KMS-11 (cell line): ENCODE measurements at regions not wholly inside any gene's neighbourhood (a gene's known extent, or its start where the extent isn't known, plus 50 kb on each side); places are given as distances from the start of the nearest gene placed in this dataset.
"Not testable (repeated sequence)": the region's sequence is repeated elsewhere in the genome, so short reads cannot be mapped to it uniquely, and the experiment has no call there.

Source experiments
- H2AFZ ChIP-seq: fragments of 200-600 bp; sonication (generic); 2 replicates; pipeline ENCODE4 v1.6.1; 2016; ENCODE audit warnings: antibody characterized with exemption, mixed run types, low read depth
- H3K27ac ChIP-seq: fragments of 200-600 bp; sonication (generic); 2 replicates; pipeline ENCODE4 v1.6.1; 2016; ENCODE audit warnings: mild to moderate bottlenecking, mixed run types
- H3K27me3 ChIP-seq: fragments of 200-600 bp; sonication (generic); 2 replicates; pipeline ENCODE4 v1.6.1; 2017; ENCODE audit warnings: mild to moderate bottlenecking, low read depth, mixed run types, moderate library complexity; ENCODE audit not compliant: insufficient read depth
- H3K36me3 ChIP-seq: fragments of 200-600 bp; sonication (generic); 2 replicates; pipeline ENCODE4 v1.6.1; 2017; ENCODE audit warnings: mild to moderate bottlenecking, mixed run types; ENCODE audit not compliant: insufficient read depth
- H3K4me1 ChIP-seq: fragments of 200-600 bp; sonication (generic); 2 replicates; pipeline ENCODE4 v1.6.1; 2016; ENCODE audit warnings: mild to moderate bottlenecking, low read depth, mixed run types; ENCODE audit not compliant: poor library complexity, severe bottlenecking
- H3K4me2 ChIP-seq: fragments of 200-600 bp; sonication (generic); 2 replicates; pipeline ENCODE4 v1.7.0; 2016; ENCODE audit warnings: mild to moderate bottlenecking, mixed run types
- H3K4me3 ChIP-seq: fragments of 200-600 bp; sonication (generic); IDR thresholded peaks from 2 replicates; pipeline ENCODE4 v1.6.1; 2017; ENCODE audit warnings: low read depth, low read length, mixed read lengths; ENCODE audit not compliant: insufficient read depth
- H3K79me2 ChIP-seq: fragments of 200-600 bp; sonication (generic); 2 replicates; pipeline ENCODE4 v1.6.1; 2016; ENCODE audit warnings: low read depth, mixed run types; ENCODE audit not compliant: insufficient read depth
- H3K9ac ChIP-seq: fragments of 200-600 bp; sonication (generic); 2 replicates; pipeline ENCODE4 v1.6.1; 2016; ENCODE audit warnings: mild to moderate bottlenecking, mixed run types
- H4K20me1 ChIP-seq: fragments of 200-600 bp; sonication (generic); 2 replicates; pipeline ENCODE4 v1.6.1; 2016; ENCODE audit warnings: mild to moderate bottlenecking, mixed run types; ENCODE audit not compliant: insufficient read depth
- TF ChIP-seq, protein P1 (sequence below): fragments of 200-600 bp; sonication (generic); conservative IDR thresholded peaks from 2 replicates; pipeline ENCODE4 v1.6.1; 2017; ENCODE audit warnings: low read depth, mild to moderate bottlenecking, antibody characterized with exemption, low read length, moderate library complexity, mixed read lengths

- TF ChIP-seq, protein P1, sequence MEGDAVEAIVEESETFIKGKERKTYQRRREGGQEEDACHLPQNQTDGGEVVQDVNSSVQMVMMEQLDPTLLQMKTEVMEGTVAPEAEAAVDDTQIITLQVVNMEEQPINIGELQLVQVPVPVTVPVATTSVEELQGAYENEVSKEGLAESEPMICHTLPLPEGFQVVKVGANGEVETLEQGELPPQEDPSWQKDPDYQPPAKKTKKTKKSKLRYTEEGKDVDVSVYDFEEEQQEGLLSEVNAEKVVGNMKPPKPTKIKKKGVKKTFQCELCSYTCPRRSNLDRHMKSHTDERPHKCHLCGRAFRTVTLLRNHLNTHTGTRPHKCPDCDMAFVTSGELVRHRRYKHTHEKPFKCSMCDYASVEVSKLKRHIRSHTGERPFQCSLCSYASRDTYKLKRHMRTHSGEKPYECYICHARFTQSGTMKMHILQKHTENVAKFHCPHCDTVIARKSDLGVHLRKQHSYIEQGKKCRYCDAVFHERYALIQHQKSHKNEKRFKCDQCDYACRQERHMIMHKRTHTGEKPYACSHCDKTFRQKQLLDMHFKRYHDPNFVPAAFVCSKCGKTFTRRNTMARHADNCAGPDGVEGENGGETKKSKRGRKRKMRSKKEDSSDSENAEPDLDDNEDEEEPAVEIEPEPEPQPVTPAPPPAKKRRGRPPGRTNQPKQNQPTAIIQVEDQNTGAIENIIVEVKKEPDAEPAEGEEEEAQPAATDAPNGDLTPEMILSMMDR = no peak
- H3K4me1 ChIP-seq = no peaks in the 10 kb centered on the region
Measured at GRCh38 chr7:16264036-16264819, 157.1 kb downstream of the CRPPA start.

DNA sequence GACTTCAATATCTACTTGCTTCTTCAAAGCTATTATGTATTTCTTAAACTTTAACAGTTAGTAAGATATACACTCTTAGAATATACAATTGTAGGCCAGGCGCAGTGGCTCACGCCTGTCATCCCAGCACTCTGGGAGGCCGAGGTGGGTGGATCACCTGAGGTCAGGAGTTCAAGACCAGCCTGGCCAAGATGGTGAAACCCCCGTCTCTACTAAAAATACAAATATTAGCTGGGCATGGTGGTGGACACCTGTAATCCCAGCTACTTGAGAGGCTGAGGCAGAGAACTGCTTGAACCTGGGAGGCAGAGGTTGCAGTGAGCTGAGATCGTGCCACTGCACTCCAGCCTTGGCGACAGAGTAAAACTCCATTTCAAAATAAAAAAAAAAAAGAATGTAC lies 158.0 kb downstream of the CRPPA start:
- not testable (repeated sequence) for H2AFZ ChIP-seq, H3K79me2 ChIP-seq, H3K9ac ChIP-seq, H3K27me3 ChIP-seq, H3K36me3 ChIP-seq, H3K4me2 ChIP-seq, H3K4me1 ChIP-seq, H3K27ac ChIP-seq, H3K4me3 ChIP-seq, H4K20me1 ChIP-seq

More at GRCh38 chr7:16264036-16264819, 157.1 kb downstream of the CRPPA start:
- no peak overlapping the region for H2AFZ ChIP-seq
- H3K36me3 ChIP-seq = no peaks in the 10 kb centered on the region
- H3K27me3 ChIP-seq = no peaks in the 10 kb centered on the region
- no peak overlapping the region for H3K9ac ChIP-seq
- H3K79me2 ChIP-seq = no peaks in the 10 kb centered on the region
- H3K4me3 ChIP-seq = no peak overlapping the region
- H3K4me2 ChIP-seq = no peak overlapping the region
- no peaks in the 10 kb centered on the region for H4K20me1 ChIP-seq
- H3K27ac ChIP-seq = no peak overlapping the region

GRCh38 chr7:16261654-16262053 lies 159.7 kb downstream of the CRPPA start:
- Histone ChIP-seq H3K4me1 (no peaks in the 10 kb centered on the region), H3K36me3 (no peaks in the 10 kb centered on the region), H3K27ac (no peak overlapping the region), H3K4me3 (no peak overlapping the region), H3K9ac (no peak overlapping the region), H3K4me2 (no peak overlapping the region), H2AFZ (no peak overlapping the region), H3K27me3 (no peaks in the 10 kb centered on the region), H3K79me2 (no peaks in the 10 kb centered on the region), H4K20me1 (no peaks in the 10 kb centered on the region)
- TF ChIP-seq, protein P1 = no peak

- no peak overlapping the region for H3K4me3 ChIP-seq
- no peak overlapping the region for H3K27ac ChIP-seq
- H3K9ac ChIP-seq = no peak overlapping the region
- H4K20me1 ChIP-seq = no peaks in the 10 kb centered on the region
- H3K79me2 ChIP-seq = no peaks in the 10 kb centered on the region
- no peaks in the 10 kb centered on the region for H3K27me3 ChIP-seq
- H3K36me3 ChIP-seq = no peaks in the 10 kb centered on the region
- TF ChIP-seq, protein P1 = no peak
- H3K4me1 ChIP-seq = no peaks in the 10 kb centered on the region
- no peak overlapping the region for H3K4me2 ChIP-seq
- H2AFZ ChIP-seq = no peak overlapping the region
Measured at GRCh38 chr7:16261100-16261499, 160.2 kb downstream of the CRPPA start.

DNA sequence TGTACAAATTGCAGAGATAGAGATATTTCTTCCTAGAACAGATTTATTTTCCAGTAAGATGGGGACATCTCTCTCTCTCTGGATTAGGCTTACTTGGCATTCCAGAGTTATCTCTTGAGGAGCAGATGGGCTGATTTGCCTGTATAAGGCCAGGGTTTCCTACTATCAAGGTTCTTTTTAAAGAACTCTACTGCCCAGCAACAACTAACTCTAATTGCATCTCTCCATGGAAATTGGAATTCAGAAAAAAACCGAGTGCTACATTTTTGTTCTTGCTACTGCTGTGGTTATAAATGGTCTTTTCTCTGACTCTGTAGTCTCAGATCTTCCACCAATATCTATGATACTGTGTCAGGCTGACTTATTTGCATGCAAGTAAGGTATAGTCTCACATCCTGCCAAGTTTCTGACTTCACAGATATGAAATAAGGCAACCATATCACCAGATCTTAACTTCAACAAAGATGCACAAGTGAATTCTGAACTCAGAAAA lies 161.1 kb downstream of the CRPPA start:
- no peak overlapping the region for H3K9ac ChIP-seq
- H3K27ac ChIP-seq = no peak overlapping the region
- no peak overlapping the region for H3K4me2 ChIP-seq
- TF ChIP-seq, protein P1 = no peak
- H3K27me3 ChIP-seq = no peaks in the 10 kb centered on the region
- no peaks in the 10 kb centered on the region for H4K20me1 ChIP-seq
- H3K4me1 ChIP-seq = no peaks in the 10 kb centered on the region
- H3K4me3 ChIP-seq = no peak overlapping the region
- H3K36me3 ChIP-seq = no peaks in the 10 kb centered on the region
- no peak overlapping the region for H2AFZ ChIP-seq
- no peaks in the 10 kb centered on the region for H3K79me2 ChIP-seq

- not testable (repeated sequence) for H3K36me3 ChIP-seq, H3K4me3 ChIP-seq, H3K27me3 ChIP-seq
Measured at GRCh38 chr7:16256419-16256818, 164.9 kb downstream of the CRPPA start.

DNA sequence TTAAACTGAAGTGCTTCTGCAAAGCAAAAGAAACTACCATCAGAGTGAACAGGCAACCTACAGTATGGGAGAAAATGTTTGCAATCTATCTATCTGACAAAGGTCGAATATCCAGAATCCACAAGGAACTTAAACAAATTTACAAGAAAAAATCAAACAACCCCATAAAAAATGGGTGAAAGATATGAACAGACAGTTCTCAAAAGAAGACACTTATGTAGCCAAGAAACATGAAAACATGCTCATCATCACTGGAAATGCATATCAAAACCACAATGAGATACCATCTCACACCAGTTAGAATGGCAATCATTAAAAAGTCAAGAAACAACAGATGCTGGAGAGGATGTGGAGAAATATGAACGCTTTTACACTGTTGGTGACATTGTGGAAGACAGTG lies 165.4 kb downstream of the CRPPA start:
- H4K20me1 ChIP-seq, H3K36me3 ChIP-seq, H3K4me3 ChIP-seq, H3K4me1 ChIP-seq, H3K4me2 ChIP-seq, H3K79me2 ChIP-seq, H3K9ac ChIP-seq, H2AFZ ChIP-seq, H3K27me3 ChIP-seq, H3K27ac ChIP-seq: not testable (repeated sequence)

More at GRCh38 chr7:16256419-16256818, 164.9 kb downstream of the CRPPA start:
- not testable (repeated sequence) for H3K79me2 ChIP-seq, H3K9ac ChIP-seq, H3K27ac ChIP-seq, H4K20me1 ChIP-seq, H3K4me2 ChIP-seq, H2AFZ ChIP-seq, H3K4me1 ChIP-seq
